Liver (tissue), 7 donors: ENCODE measurements at regions not wholly inside any gene's neighbourhood (a gene's known extent, or its start where the extent isn't known, plus 50 kb on each side); places are given as distances from the start of the nearest gene placed in this dataset.

Experiments used
- DNase-seq: peaks from one replicate; pipeline ENCODE4 v3.0.0-alpha.2; 2017; ENCODE audit warnings: low spot score
- H3K27ac ChIP-seq, 2 donors: one replicate each; pipeline ENCODE4 v1.7.0; 2013; ENCODE audit warnings: inconsistent platforms in 2 of 2, low read length in 2 of 2, control low read depth in 1 of 2, low read depth in 1 of 2, mild to moderate bottlenecking in 1 of 2
- H3K27me3 ChIP-seq, 4 donors: one replicate each; pipeline versions ENCODE4 v1.6.1 to v1.7.0; 2013; ENCODE audit warnings: low read length in 3 of 4, inconsistent platforms in 1 of 4, mild to moderate bottlenecking in 1 of 4, moderate library complexity in 1 of 4; ENCODE audit not compliant: control insufficient read depth in 4 of 4, insufficient read depth in 4 of 4
- H3K36me3 ChIP-seq, 4 donors: one replicate each; pipeline versions ENCODE4 v1.6.1 to v1.7.0; 2013; ENCODE audit warnings: low read length in 3 of 4, mild to moderate bottlenecking in 3 of 4, low read depth in 1 of 4, moderate library complexity in 1 of 4; ENCODE audit not compliant: control insufficient read depth in 4 of 4, insufficient read depth in 3 of 4
- H3K4me1 ChIP-seq, 4 donors: one replicate each; pipeline versions ENCODE4 v1.6.1 to v1.7.0; 2013; ENCODE audit warnings: low read length in 3 of 4, mild to moderate bottlenecking in 3 of 4, moderate library complexity in 1 of 4; ENCODE audit not compliant: control insufficient read depth in 4 of 4, insufficient read depth in 4 of 4
- H3K4me3 ChIP-seq, 3 donors: one replicate each; pipeline versions ENCODE4 v1.6.1 to v1.7.0; 2013; ENCODE audit warnings: low read length in 3 of 3, control low read depth in 1 of 3, low read depth in 1 of 3, mild to moderate bottlenecking in 1 of 3
- H3K9ac ChIP-seq, 2 donors: one replicate each; pipeline ENCODE4 v1.7.0; 2013; ENCODE audit warnings: low read length in 2 of 2, mild to moderate bottlenecking in 2 of 2, moderate library complexity in 2 of 2, control low read depth in 1 of 2, low read depth in 1 of 2
- H3K9me3 ChIP-seq, 4 donors: one replicate each; pipeline versions ENCODE4 v1.6.1 to v1.7.0; 2013; ENCODE audit warnings: low read length in 3 of 4; ENCODE audit not compliant: control insufficient read depth in 4 of 4
- EGR1 ChIP-seq, 2 donors: IDR thresholded peaks; 2 replicates each; pipeline ENCODE4 v1.6.1; 2016 to 2018; ENCODE audit warnings: antibody characterized with exemption in 2 of 2, low read depth in 2 of 2
- FOXA1 ChIP-seq: IDR thresholded peaks from 2 replicates; pipeline ENCODE4 v1.6.1; 2016; ENCODE audit warnings: antibody characterized with exemption
- FOXA2 ChIP-seq: IDR thresholded peaks from 2 replicates; pipeline ENCODE4 v1.6.1; 2016; ENCODE audit warnings: antibody characterized with exemption
- GABPA ChIP-seq, 2 donors: IDR thresholded peaks in 1 of 2; conservative IDR thresholded peaks in 1 of 2; 2 replicates each; pipeline ENCODE4 v1.6.1; 2016; ENCODE audit warnings: antibody characterized with exemption in 2 of 2, mild to moderate bottlenecking in 1 of 2, moderate library complexity in 1 of 2
- HNF4A ChIP-seq, 2 donors: conservative IDR thresholded peaks; 2 replicates each; pipeline ENCODE4 v1.6.1; 2016; ENCODE audit warnings: antibody characterized with exemption in 2 of 2, mild to moderate bottlenecking in 2 of 2
- HNF4G ChIP-seq: IDR thresholded peaks from 2 replicates; pipeline ENCODE4 v1.6.1; 2016; ENCODE audit warnings: antibody characterized with exemption
- JUND ChIP-seq, 2 donors: IDR thresholded peaks; 2 replicates each; pipeline ENCODE4 v1.6.1; 2016; ENCODE audit warnings: antibody characterized with exemption in 2 of 2
- NR2F2 ChIP-seq: IDR thresholded peaks from 2 replicates; pipeline ENCODE4 v1.6.1; 2016; ENCODE audit warnings: antibody characterized with exemption
- RAD21 ChIP-seq, 2 donors: IDR thresholded peaks; 2 replicates each; pipeline ENCODE4 v1.6.1; 2016; ENCODE audit warnings: antibody characterized with exemption in 2 of 2, mild to moderate bottlenecking in 2 of 2
- RXRA ChIP-seq, 2 donors: IDR thresholded peaks; 2 replicates each; pipeline ENCODE4 v1.6.1; 2017 to 2018; ENCODE audit warnings: antibody characterized with exemption in 2 of 2, mild to moderate bottlenecking in 1 of 2
- SP1 ChIP-seq: IDR thresholded peaks from 2 replicates; pipeline ENCODE4 v1.6.1; 2018; ENCODE audit warnings: antibody characterized with exemption, mild to moderate bottlenecking
- TAF1 ChIP-seq: conservative IDR thresholded peaks from 2 replicates; pipeline ENCODE4 v1.6.1; 2016; ENCODE audit warnings: antibody characterized with exemption, mild to moderate bottlenecking
- YY1 ChIP-seq: IDR thresholded peaks from 2 replicates; pipeline ENCODE4 v1.6.1; 2016; ENCODE audit warnings: antibody characterized with exemption, mild to moderate bottlenecking
- WGBS: extraction: QIAGEN DNeasy Blood & Tissue Kit; methylation state at CpG from one replicate; pipeline ENCODE4 v1.1.7; 2013; 5-methylcytosine and 5-hydroxymethylcytosine counted together
- TF ChIP-seq, protein P1 (sequence below): IDR thresholded peaks from 2 replicates; pipeline ENCODE4 v1.6.1; 2016; ENCODE audit warnings: antibody characterized with exemption
- TF ChIP-seq, protein P2 (sequence below): IDR thresholded peaks from 2 replicates; pipeline ENCODE4 v1.6.1; 2016; ENCODE audit warnings: antibody characterized with exemption
- TF ChIP-seq, protein P3 (sequence below): IDR thresholded peaks from 2 replicates; pipeline ENCODE4 v1.6.1; 2016; ENCODE audit warnings: antibody characterized with exemption
- TF ChIP-seq, protein P4 (sequence below): IDR thresholded peaks from 2 replicates; pipeline ENCODE4 v1.6.1; 2016; ENCODE audit warnings: antibody characterized with exemption, mild to moderate bottlenecking
- donor health status: healthy.
- donor health status: healthy.
- donor health status: healthy.
- donor health status: healthy.

DNA sequence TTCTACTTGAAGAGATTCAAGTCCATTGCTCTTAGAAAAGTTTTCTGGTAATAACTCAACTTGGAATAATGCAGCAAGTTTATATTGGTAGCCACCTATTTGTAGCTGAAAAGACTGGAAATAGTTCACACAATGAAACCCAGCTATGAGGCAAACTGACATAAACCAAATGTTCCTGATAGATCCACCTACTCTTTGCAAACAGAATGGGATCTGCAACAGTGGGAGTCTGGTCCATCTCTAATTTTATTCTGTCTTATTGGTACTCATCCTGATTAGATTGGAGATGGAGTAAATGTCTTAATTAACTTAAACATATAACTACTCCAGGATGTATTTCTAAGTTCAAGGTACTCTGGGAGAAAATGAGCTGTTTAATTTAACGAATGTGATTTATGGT is 438.0 kb downstream of the OLFM4 start:
- H3K36me3 ChIP-seq = no peaks in the 10 kb centered on the region
- no peak overlapping the region for H3K9ac ChIP-seq
- no peak for TF ChIP-seq RXRA (IDR thresholded peaks at IDR 0.05)
- no peak for TF ChIP-seq YY1
- no peak for TF ChIP-seq GABPA (IDR thresholded peaks at IDR 0.05 in 1 of 2, conservative IDR thresholded peaks at IDR 0.05 in 1 of 2)
- TF ChIP-seq, protein P1, sequence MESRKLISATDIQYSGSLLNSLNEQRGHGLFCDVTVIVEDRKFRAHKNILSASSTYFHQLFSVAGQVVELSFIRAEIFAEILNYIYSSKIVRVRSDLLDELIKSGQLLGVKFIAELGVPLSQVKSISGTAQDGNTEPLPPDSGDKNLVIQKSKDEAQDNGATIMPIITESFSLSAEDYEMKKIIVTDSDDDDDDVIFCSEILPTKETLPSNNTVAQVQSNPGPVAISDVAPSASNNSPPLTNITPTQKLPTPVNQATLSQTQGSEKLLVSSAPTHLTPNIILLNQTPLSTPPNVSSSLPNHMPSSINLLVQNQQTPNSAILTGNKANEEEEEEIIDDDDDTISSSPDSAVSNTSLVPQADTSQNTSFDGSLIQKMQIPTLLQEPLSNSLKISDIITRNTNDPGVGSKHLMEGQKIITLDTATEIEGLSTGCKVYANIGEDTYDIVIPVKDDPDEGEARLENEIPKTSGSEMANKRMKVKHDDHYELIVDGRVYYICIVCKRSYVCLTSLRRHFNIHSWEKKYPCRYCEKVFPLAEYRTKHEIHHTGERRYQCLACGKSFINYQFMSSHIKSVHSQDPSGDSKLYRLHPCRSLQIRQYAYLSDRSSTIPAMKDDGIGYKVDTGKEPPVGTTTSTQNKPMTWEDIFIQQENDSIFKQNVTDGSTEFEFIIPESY = no peak
- TF ChIP-seq, protein P2, sequence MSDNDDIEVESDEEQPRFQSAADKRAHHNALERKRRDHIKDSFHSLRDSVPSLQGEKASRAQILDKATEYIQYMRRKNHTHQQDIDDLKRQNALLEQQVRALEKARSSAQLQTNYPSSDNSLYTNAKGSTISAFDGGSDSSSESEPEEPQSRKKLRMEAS = no peak
- no peak for TF ChIP-seq JUND (IDR thresholded peaks at IDR 0.05)
- TF ChIP-seq TAF1 = no peak
- TF ChIP-seq, protein P3, sequence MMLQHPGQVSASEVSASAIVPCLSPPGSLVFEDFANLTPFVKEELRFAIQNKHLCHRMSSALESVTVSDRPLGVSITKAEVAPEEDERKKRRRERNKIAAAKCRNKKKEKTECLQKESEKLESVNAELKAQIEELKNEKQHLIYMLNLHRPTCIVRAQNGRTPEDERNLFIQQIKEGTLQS = no peak
- TF ChIP-seq NR2F2 = no peak
- TF ChIP-seq HNF4G = no peak
- no peak for TF ChIP-seq FOXA1
- no peak for TF ChIP-seq HNF4A (conservative IDR thresholded peaks at IDR 0.05)
- no peak overlapping the region for H3K27ac ChIP-seq
- no peak overlapping the region for H3K4me3 ChIP-seq
- no peaks in the 10 kb centered on the region for H3K9me3 ChIP-seq
- DNase-seq = no peak
- no peaks in the 10 kb centered on the region for H3K4me1 ChIP-seq
- H3K27me3 ChIP-seq = peaks cover 0 to 2% (median 0%) of the 10 kb centered on the region in 4 donors
- 77% methylated on average over 1 of the region's 1 CpG for WGBS

DNA sequence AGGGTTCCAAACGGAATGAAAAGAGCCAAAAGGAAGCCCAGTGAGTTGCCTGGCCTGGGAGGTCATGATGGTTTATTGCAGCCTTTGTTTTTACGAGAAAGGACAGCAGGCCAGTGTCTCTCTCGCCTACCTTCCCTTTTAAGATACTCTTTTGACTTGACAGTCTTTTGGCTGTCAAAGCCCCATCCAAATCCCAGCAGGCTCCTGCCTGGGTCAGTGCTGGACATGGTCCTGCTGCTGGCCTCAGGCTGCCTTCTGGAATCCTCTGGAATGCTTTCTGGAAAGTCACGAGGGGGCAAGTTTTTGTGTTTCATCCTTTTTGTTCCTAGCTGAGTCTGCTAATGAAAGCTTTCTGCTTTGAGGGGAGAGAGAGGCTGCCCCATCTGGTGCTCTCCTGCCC is 444.8 kb downstream of the OLFM4 start:
- Histone ChIP-seq H3K27ac (no peak overlapping the region), H3K9me3 (no peaks in the 10 kb centered on the region), H3K9ac (no peak overlapping the region), H3K4me3 (no peak overlapping the region), H3K36me3 (no peaks in the 10 kb centered on the region), H3K27me3 (peaks cover 0 to 4% (median under 1%) of the 10 kb centered on the region in 4 donors), H3K4me1 (no peaks in the 10 kb centered on the region)
- DNase-seq = no peak
- TF ChIP-seq HNF4A (conservative IDR thresholded peaks at IDR 0.05) (no peak), TAF1 (no peak), JUND (IDR thresholded peaks at IDR 0.05) (no peak), HNF4G (no peak), YY1 (no peak), SP1 (no peak), EGR1 (IDR thresholded peaks at IDR 0.05; ENCODE audit: low read depth in 2 of 2) (no peak), FOXA1 (no peak), NR2F2 (no peak), GABPA (IDR thresholded peaks at IDR 0.05 in 1 of 2, conservative IDR thresholded peaks at IDR 0.05 in 1 of 2) (no peak), RXRA (IDR thresholded peaks at IDR 0.05) (no peak), RAD21 (IDR thresholded peaks at IDR 0.05) (no peak), FOXA2 (no peak)
- TF ChIP-seq, protein P4, sequence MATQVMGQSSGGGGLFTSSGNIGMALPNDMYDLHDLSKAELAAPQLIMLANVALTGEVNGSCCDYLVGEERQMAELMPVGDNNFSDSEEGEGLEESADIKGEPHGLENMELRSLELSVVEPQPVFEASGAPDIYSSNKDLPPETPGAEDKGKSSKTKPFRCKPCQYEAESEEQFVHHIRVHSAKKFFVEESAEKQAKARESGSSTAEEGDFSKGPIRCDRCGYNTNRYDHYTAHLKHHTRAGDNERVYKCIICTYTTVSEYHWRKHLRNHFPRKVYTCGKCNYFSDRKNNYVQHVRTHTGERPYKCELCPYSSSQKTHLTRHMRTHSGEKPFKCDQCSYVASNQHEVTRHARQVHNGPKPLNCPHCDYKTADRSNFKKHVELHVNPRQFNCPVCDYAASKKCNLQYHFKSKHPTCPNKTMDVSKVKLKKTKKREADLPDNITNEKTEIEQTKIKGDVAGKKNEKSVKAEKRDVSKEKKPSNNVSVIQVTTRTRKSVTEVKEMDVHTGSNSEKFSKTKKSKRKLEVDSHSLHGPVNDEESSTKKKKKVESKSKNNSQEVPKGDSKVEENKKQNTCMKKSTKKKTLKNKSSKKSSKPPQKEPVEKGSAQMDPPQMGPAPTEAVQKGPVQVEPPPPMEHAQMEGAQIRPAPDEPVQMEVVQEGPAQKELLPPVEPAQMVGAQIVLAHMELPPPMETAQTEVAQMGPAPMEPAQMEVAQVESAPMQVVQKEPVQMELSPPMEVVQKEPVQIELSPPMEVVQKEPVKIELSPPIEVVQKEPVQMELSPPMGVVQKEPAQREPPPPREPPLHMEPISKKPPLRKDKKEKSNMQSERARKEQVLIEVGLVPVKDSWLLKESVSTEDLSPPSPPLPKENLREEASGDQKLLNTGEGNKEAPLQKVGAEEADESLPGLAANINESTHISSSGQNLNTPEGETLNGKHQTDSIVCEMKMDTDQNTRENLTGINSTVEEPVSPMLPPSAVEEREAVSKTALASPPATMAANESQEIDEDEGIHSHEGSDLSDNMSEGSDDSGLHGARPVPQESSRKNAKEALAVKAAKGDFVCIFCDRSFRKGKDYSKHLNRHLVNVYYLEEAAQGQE = no peak
- TF ChIP-seq, protein P1 = no peak
- TF ChIP-seq, protein P2 = no peak
- TF ChIP-seq, protein P3 = no peak
- 46% methylated on average over 4 of the region's 4 CpGs for WGBS
